ENCODE measurements at regions not wholly inside any gene's neighbourhood (a gene's known extent, or its start where the extent isn't known, plus 50 kb on each side); places are given as distances from the start of the nearest gene placed in this dataset.
A peak's percentile ranks its signal among the peaks of the same experiment; 100 is the strongest.
"Not testable (repeated sequence)": the region's sequence is repeated elsewhere in the genome, so short reads cannot be mapped to it uniquely, and the experiment has no call there.

DNA sequence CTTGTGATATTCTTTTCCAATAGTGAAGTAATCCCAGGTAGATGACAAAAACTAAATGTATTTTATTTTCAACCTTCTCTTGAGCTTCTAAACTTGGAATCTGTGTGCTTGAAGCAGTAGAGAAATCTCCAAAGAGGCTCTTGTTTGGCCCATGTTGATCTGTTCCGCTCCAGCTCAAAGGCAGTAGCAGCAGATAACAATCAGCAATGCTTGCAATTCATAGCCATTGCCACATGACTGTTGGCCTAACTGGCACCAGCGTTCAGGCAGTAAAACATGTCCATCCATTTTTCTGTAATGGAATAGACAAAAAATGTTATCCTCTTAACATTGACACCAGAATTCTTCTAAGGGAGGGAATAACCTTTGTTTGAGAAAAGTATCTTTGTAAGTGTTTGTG, 270.7 kb upstream of the MSX2 start:
- peak; percentile 58 for DNase-seq

DNA sequence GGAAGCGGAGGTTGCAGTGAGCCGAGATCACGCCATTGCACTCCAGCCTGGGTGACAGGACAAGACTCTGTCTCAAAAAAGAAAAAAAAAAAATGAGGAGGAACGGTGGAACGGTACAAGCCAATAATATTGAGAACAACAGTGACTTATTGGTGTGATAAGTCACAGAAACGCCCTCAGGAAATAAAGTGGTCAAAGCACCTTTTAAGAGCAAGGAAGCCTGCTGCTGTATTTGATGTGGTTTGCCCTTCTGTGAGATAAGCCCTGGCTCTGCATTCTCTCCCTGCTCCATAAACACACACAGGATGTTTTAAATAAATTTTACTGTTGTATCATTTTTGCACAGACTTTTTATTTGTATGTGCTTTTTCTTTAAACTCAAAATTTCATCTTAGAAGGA, 269.9 kb upstream of the MSX2 start:
- DNase-seq = peak; percentile 79

GRCh38 chr5:174454890-174455289, 269.5 kb upstream of the MSX2 start:
- no peak for DNase-seq

DNA sequence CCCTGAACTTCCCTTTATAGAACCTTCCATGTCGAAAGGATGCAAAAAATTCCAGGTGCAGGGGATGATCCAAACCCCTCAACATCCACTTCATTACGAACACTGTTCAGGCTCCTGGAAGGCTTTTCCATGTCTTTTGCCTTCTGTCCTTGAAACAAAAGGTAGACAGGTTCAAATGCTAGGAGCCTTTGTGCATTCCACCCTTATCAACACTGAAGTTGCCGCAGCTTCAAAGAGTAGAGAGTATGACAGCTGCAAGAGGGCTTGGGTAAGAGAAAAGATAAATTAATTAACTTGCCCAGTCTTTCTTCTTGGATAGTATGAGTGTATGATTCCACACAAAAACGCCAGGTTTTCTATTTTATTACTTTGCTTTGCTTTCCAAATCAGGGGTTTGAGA, 269.1 kb upstream of the MSX2 start:
- peak; percentile 50 for DNase-seq

GRCh38 chr5:174457141-174457678, 267.2 kb upstream of the MSX2 start:
- no peak for DNase-seq

- DNase-seq = peak; percentile 81
These were observed 265.2 kb upstream of the MSX2 start for GRCh38 chr5:174459071-174459702.

DNA sequence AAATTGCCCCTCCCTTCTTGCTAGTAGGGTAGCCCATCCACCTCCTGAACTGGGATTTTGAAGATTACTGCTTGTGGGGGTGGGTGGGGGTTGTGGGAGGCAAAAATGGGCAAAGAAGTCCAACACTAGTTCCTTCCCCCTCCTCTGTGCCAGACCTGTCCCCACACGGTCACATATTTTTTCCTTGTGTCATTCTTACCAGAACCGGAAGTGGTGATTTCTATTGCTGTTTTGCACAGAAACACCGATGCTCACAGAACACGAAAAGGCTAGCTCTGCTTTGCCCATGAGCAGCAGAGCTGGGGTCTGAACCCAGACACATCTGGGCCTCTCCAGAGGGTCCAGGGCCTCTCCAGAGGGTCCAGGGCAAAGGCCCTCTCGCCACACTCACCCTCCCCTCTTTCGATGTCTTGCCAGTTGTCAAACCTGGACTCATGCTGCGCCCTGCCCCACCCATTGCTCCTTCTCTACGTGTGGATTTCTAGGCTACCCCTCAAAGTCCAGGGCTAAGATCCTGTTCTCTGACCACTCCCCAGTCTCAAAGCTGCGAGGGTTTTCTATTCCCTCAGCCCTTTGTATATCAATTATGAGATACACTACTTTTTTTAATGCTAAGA, 264.4 kb upstream of the MSX2 start:
- no peak for DNase-seq

DNA sequence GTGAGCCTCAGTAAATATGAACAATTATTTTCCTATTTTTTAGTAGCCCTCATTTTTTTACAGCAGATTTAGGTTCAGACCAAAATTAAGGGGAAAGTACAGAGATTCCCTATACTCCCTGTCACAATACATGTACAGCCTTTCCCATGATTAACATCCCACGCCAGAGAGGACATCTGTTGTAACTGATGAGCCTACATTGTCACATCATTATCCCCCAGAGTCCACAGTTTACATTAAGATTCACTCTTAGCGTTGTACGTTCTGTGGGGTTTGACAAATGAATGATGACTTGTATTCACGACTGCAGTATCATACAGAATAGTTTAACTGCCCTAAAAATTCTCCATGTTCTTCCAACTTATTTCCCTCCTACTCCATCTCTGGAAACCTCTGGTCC, 262.3 kb upstream of the MSX2 start:
- DNase-seq = no peak

GRCh38 chr5:174464504-174465165, 259.7 kb upstream of the MSX2 start:
- no peak for DNase-seq

DNA sequence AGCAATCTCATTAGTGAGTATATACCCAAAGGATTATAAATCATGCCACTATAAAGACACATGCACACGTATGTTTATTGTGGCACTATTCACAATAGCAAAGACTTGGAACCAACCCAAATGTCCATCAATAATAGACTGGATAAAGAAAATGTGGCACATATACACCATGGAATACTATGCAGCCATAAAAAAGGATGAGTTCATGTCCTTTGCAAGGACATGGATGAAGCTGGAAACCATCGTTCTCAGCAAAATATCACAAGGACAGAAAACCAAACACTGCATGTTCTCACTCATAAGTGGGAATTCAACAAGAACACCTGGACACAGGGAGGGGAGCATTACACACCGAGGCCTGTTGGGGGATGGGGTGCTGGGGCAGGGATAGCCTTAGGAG, 252.9 kb upstream of the MSX2 start:
- DNase-seq = not testable (repeated sequence)

GRCh38 chr5:174472956-174473355, 251.4 kb upstream of the MSX2 start:
- DNase-seq = no peak

DNA sequence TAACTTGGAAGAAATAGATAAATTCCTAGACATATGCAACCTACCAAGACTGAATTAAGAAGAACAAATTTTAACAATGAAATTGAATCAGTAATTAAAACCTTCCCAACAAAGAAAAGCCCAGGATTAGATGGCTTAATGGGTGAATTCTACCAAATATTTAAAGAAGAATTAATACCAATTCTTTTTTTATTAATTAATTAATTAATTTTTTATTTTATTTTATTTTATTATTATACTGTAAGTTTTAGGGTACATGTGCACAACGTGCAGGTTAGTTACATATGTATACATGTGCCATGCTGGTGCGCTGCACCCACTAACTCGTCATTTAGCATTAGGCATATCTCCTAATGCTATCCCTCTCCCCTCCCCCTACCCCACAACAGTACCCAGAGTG, 248.4 kb upstream of the MSX2 start:
- DNase-seq = not testable (repeated sequence)

- DNase-seq = no peak
These were observed 245.1 kb upstream of the MSX2 start for GRCh38 chr5:174479325-174479724.

DNA sequence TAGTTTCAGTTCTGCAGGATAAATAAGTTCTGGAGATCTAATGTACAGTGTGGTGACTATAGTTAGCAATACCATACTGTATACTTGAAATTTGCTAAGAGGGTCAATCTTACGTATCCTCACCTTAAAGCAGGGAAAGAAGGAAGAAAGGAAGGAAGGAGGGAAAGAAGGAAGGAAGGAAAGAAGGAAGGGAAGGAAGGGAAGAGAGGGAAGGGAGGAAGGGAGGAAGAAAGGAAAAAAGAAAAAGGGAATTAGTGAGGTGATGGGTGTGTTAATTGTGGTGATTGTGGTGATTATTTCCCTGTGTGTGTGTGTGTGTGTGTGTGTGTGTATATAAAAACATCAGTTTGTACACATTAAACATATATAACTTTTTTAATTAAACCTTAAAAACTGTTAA, 242.6 kb upstream of the MSX2 start:
- no peak for DNase-seq

DNA sequence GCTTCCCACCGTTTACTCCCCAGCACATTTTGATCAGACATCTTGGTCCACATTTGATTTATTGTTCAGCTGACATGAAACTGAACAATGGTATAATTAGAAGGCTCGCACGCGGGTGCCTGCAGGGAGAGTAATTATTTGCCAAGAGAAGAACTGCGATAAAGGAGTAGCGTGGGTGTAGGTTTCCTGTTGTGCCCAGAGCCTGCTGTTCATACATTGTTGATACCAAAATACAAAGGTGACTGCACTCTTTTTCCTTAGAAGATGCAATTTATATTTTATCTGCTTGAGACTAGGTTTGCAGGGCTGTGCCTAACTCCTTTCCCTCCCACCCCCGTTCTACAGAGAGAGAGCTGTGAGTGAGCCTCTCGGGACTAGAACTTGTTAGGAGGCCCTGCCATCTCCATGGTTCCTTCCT, 241.8 kb upstream of the MSX2 start:
- DNase-seq = no peak

- no peak for DNase-seq
These were observed 241.0 kb upstream of the MSX2 start for GRCh38 chr5:174483411-174483810.

- no peak for DNase-seq
These were observed 235.2 kb upstream of the MSX2 start for GRCh38 chr5:174489215-174489614.

- DNase-seq = no peak
These were observed 234.3 kb upstream of the MSX2 start for GRCh38 chr5:174489920-174490597.

DNA sequence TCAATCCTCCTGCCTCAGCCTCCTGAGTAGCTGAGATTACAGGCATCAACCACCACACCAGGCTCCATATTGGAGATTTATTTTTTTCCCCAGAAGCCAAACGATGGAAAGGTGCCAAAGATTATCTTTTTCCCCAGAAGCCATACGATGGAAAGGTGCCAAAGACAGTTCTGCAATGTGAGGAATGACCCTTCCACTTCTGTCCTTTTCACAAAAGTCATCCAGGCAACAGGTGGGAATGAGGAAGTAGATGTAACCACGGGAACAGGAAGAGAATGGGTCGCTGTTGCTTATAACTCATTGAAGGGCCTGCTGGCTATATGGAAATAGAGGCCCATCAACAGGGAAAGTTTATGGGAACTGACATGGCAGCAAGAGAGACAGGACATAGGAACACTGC, 233.7 kb upstream of the MSX2 start:
- no peak for DNase-seq

DNA sequence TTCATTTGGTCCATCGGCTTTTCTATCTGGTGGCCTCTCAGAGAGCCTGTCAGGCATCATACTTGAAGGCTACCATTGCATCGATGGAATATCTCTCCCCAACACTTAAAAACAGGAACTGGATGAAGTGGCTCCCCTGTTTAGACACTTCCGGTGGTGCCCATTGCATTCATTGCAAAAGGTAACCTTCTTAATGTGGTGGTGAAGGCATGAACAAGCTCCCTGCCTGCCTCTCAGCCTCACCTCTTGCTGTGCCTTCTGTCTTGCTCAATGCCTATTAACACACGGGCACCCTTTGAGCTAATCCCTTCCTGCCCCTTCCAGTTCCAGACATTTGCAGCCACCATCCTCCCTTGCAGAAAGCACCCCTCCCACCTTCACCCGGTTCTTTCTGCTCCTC, 233.1 kb upstream of the MSX2 start:
- DNase-seq = no peak

DNA sequence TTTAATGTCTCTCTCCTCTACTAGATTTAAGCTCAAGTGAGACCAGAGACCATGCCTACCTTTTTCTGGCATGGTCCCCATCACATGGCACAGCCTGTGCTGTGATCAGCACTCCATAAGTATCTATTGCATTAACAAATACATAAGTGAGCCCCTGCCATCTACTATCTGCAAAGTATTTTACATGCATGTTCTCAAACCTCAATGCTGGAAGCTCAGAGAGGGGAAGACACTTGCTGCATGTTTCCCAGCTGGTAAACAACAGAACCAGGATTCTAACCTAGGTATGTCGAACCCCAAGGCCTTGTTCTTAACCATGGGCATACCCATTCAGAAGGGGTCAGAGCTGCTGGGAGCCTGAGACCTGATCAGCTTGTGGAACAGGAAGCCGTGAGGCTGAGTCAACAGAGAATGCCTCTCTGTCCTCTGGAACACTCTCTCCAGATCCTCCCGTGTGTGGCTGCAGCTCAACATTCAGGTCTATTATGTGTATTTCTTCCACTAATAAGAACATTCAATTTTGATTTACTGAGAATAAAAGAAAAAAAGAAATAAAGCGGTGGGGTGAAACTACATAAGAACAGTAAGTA, 232.5 kb upstream of the MSX2 start:
- DNase-seq = no peak

DNA sequence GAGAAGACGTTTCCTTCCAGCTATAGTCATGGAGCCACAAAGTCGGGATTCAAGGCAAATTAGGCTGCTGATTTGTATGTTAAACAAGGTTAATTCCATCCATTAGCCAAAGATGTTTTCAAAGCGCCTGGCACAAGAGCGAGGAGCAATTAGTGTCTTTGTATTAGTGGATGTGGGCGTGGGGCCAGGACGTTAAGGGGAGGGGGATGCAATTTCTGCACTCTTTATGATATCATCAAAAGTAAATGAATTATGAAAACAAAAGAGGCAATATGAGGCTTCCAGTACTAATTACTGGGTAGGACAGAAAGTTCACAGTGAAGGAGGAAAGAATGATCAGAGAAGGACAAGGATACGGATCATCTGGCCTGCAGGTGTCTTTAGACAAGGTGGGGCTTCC, 230.9 kb upstream of the MSX2 start:
- no peak for DNase-seq

GRCh38 chr5:174497939-174498338, 226.4 kb upstream of the MSX2 start:
- DNase-seq = not testable (repeated sequence)
